SU-DHL-6 (cell line): ENCODE measurements at regions not wholly inside any gene's neighbourhood (a gene's known extent, or its start where the extent isn't known, plus 50 kb on each side); places are given as distances from the start of the nearest gene placed in this dataset.

Experiments used
- EZH2phosphoT487 ChIP-seq: fragments of 200-600 bp; sonication (generic), shearing (Covaris generic); conservative IDR thresholded peaks from 2 replicates; pipeline ENCODE4 v1.6.1; 2018; ENCODE audit warnings: mild to moderate bottlenecking, antibody characterized with exemption, low read length, moderate library complexity, mixed read lengths
- TF ChIP-seq, protein P1 (sequence below): fragments of 200-600 bp; sonication (generic); IDR thresholded peaks from one replicate; pipeline ENCODE4 v1.5.1; 2017; ENCODE audit warnings: antibody characterized with exemption, mild to moderate bottlenecking, low read length, moderate library complexity; ENCODE audit not compliant: insufficient read depth, poor library complexity, severe bottlenecking

- TF ChIP-seq, protein P1, sequence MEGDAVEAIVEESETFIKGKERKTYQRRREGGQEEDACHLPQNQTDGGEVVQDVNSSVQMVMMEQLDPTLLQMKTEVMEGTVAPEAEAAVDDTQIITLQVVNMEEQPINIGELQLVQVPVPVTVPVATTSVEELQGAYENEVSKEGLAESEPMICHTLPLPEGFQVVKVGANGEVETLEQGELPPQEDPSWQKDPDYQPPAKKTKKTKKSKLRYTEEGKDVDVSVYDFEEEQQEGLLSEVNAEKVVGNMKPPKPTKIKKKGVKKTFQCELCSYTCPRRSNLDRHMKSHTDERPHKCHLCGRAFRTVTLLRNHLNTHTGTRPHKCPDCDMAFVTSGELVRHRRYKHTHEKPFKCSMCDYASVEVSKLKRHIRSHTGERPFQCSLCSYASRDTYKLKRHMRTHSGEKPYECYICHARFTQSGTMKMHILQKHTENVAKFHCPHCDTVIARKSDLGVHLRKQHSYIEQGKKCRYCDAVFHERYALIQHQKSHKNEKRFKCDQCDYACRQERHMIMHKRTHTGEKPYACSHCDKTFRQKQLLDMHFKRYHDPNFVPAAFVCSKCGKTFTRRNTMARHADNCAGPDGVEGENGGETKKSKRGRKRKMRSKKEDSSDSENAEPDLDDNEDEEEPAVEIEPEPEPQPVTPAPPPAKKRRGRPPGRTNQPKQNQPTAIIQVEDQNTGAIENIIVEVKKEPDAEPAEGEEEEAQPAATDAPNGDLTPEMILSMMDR, result no peak
- TF ChIP-seq EZH2phosphoT487, result no peak
Observed at GRCh38 chr2:103410221-103410620, 648.4 kb downstream of the TMEM182 start.
